BLaER1 (cell line): ENCODE measurements at regions not wholly inside any gene's neighbourhood (a gene's known extent, or its start where the extent isn't known, plus 50 kb on each side); places are given as distances from the start of the nearest gene placed in this dataset.

Source experiments
- H3K27ac ChIP-seq: shearing (Covaris generic); formaldehyde crosslinking; 2 replicates; pipeline ENCODE4 v1.8.1; 2022
- H3K27me3 ChIP-seq: shearing (Covaris generic); formaldehyde crosslinking; 2 replicates; pipeline ENCODE4 v1.8.1; 2022
- H3K36me3 ChIP-seq: shearing (Covaris generic); formaldehyde crosslinking; 2 replicates; pipeline ENCODE4 v1.8.1; 2022
- H3K4me1 ChIP-seq: shearing (Covaris generic); formaldehyde crosslinking; 2 replicates; pipeline ENCODE4 v1.8.1; 2022
- H3K4me2 ChIP-seq: shearing (Covaris generic); formaldehyde crosslinking; 2 replicates; pipeline ENCODE4 v1.8.1; 2022
- H3K4me3 ChIP-seq: shearing (Covaris generic); formaldehyde crosslinking; 2 replicates; pipeline ENCODE4 v1.8.1; 2022
- H3K9ac ChIP-seq: shearing (Covaris generic); formaldehyde crosslinking; 2 replicates; pipeline ENCODE4 v1.8.1; 2022
- H3K9me3 ChIP-seq: shearing (Covaris generic); formaldehyde crosslinking; 2 replicates; pipeline ENCODE4 v1.8.1; 2022
- H4K20me1 ChIP-seq: shearing (Covaris generic); formaldehyde crosslinking; 2 replicates; pipeline ENCODE4 v1.8.1; 2022
- Cebpa-rat ChIP-seq: shearing (Covaris generic); IDR thresholded peaks from 2 replicates; pipeline ENCODE4 v1.8.1; 2022

DNA sequence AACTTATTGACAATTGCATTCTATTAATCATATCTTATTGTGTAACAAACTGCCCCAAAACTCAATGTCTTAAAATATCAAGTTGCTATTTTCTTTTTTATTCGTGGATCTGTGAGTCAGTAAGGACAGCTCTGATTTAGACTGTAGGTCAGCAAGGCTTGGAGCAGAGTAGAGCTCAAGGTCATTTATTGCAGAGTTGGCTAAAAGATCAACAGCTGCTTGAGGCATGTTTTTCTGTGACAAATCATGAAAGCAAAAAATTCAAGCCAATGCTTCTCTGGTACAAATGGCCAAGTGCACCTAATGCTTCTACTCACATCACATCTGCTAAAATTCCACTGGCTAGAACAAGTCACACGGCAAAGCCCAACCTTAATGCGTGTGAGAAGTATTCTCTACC is 497.7 kb upstream of the LRATD1 start:
- TF ChIP-seq Cebpa-rat: no peak
- H3K36me3 ChIP-seq: no peaks in the 10 kb centered on the region

DNA sequence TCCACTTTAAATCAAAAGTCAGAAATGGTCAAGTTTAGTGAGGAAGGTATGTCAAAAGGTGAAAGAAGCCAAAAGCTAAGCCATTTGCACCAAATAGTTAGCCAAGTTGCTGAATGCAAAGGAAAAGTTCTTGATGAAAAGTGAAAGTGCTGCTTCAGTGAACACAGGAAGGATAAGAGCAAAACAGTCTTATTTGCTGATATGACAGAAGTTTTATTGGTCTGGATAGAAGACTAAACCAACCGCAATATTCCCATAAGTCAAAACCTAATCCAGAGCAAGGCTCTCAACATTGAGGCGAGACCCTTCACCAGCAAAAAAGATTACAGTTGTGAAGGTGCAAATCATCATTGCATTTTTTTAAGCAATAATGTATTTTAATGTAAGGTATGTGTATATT is 496.5 kb upstream of the LRATD1 start:
- Histone ChIP-seq H3K9me3 (no peaks in the 10 kb centered on the region), H4K20me1 (no peaks in the 10 kb centered on the region), H3K4me1 (peaks cover 15% of the 10 kb centered on the region), H3K36me3 (no peaks in the 10 kb centered on the region), H3K4me3 (no peak overlapping the region), H3K4me2 (peak overlapping the region; percentile 29; the same call in 1 of the 2 replicates), H3K27ac (no peak overlapping the region), H3K27me3 (no peaks in the 10 kb centered on the region), H3K9ac (no peak overlapping the region)
- no peak for TF ChIP-seq Cebpa-rat

More for the DNA sequence above, 497.7 kb upstream of the LRATD1 start:
- H3K4me1 ChIP-seq: peaks cover 15% of the 10 kb centered on the region
- H3K9ac ChIP-seq: no peak overlapping the region
- no peaks in the 10 kb centered on the region for H3K9me3 ChIP-seq
- H3K27me3 ChIP-seq: no peaks in the 10 kb centered on the region
- H4K20me1 ChIP-seq: no peaks in the 10 kb centered on the region
- H3K27ac ChIP-seq: no peak overlapping the region
- no peak overlapping the region for H3K4me3 ChIP-seq
- no peak overlapping the region for H3K4me2 ChIP-seq

DNA sequence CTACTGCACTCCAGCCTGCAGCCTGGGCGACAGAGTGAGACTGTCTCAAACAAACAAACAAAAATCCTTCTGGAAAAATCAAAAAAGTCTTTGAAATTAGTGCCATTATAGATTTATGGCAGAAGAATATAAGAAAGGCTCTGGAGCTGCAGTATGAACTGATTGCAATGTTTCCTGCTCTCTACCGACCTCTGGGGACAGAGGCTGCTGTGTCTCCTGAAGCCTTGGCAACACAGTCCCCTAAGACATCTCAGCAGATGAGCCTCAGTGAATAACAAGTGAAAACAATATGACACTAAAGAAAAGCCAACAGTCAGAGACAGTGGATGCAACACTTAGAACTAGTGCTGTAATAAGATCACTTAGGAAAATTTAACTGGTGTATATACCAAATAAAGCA is 494.9 kb upstream of the LRATD1 start:
- no peak overlapping the region for H3K27ac ChIP-seq
- H3K9ac ChIP-seq: no peak overlapping the region
- no peaks in the 10 kb centered on the region for H4K20me1 ChIP-seq
- H3K4me2 ChIP-seq: no peak overlapping the region
- no peaks in the 10 kb centered on the region for H3K9me3 ChIP-seq
- H3K4me1 ChIP-seq: peaks cover 15% of the 10 kb centered on the region
- H3K27me3 ChIP-seq: no peaks in the 10 kb centered on the region
- H3K4me3 ChIP-seq: no peak overlapping the region
- no peaks in the 10 kb centered on the region for H3K36me3 ChIP-seq
- TF ChIP-seq Cebpa-rat: no peak

DNA sequence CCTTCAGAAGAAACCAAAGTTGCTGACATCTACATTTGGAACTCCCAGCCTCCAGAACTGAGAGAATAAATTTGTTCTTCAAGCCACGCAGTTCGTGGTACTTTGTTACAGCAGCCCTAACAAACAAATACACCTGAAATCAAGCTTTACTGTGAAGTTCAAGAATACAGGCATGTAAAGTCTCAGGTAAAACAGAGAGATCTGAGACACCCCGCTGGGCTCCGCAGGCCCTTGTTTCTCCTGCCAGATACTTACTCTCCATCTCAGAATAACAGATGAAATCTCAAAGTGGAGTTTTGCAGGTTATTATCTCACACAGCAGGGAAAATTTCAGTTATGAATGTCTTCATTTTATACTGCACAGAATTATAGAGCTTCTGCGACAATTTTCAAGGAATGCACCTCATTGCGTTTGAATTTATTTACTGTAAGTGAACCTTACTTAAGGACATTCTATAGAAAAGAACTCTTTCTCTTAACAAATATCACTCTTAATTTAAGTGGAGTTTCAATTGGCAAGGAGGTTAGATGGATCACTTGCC is 492.4 kb upstream of the LRATD1 start:
- no peaks in the 10 kb centered on the region for H3K27me3 ChIP-seq
- no peak overlapping the region for H3K9ac ChIP-seq
- no peak overlapping the region for H3K4me2 ChIP-seq
- TF ChIP-seq Cebpa-rat: no peak
- H3K27ac ChIP-seq: no peak overlapping the region
- H3K9me3 ChIP-seq: no peaks in the 10 kb centered on the region
- no peak overlapping the region for H3K4me3 ChIP-seq
- no peaks in the 10 kb centered on the region for H4K20me1 ChIP-seq
- H3K4me1 ChIP-seq: peaks cover 29% of the 10 kb centered on the region
- H3K36me3 ChIP-seq: no peaks in the 10 kb centered on the region

DNA sequence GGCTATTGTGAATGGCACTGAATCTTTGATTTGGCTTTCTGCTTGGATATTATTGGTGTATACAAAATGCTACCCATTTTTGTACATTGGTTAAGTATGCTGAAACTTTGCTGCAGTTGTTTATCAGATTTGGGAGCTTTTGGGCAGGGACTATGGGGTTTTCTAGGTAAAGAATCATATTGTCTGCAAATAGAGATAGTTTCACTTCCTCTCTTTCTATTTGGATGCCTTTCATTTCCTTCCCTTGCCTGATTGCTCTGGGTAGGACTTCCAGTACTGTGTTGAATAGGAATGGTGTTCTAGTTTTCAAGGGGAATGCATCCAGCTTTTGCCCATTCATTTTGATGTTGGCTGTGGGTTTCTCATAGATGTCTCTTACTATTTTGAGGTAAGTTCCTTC is 489.1 kb upstream of the LRATD1 start:
- Histone ChIP-seq H3K9me3 (no peaks in the 10 kb centered on the region), H3K36me3 (no peaks in the 10 kb centered on the region), H3K4me2 (peak overlapping the region; percentile 25), H3K4me3 (no peak overlapping the region), H4K20me1 (no peaks in the 10 kb centered on the region), H3K27me3 (no peaks in the 10 kb centered on the region), H3K9ac (no peak overlapping the region), H3K27ac (no peak overlapping the region), H3K4me1 (peaks cover 14% of the 10 kb centered on the region)
- no peak for TF ChIP-seq Cebpa-rat

DNA sequence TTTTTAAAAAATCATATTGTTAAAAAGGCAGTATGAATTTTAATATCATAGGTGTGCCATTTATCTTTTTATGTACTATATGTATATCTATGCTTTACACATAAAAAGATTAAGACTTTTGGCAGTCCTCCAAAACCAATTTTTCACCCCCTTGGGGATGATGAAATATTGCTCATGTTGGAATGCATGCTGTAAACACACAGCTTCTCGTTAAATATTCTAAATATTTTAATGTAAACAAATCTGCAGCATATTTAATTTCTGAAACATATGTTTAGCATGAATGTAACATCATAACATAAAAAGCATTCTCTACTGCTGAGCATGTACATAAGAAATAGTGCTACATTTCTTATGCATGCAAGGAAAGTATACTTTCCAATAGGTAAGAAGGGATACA is 484.3 kb upstream of the LRATD1 start:
- Histone ChIP-seq H4K20me1 (no peaks in the 10 kb centered on the region), H3K9me3 (no peaks in the 10 kb centered on the region), H3K9ac (no peak overlapping the region), H3K4me2 (no peak overlapping the region), H3K27ac (no peak overlapping the region), H3K36me3 (no peaks in the 10 kb centered on the region), H3K4me3 (no peak overlapping the region), H3K4me1 (peaks cover 10% of the 10 kb centered on the region), H3K27me3 (no peaks in the 10 kb centered on the region)
- TF ChIP-seq Cebpa-rat: no peak

DNA sequence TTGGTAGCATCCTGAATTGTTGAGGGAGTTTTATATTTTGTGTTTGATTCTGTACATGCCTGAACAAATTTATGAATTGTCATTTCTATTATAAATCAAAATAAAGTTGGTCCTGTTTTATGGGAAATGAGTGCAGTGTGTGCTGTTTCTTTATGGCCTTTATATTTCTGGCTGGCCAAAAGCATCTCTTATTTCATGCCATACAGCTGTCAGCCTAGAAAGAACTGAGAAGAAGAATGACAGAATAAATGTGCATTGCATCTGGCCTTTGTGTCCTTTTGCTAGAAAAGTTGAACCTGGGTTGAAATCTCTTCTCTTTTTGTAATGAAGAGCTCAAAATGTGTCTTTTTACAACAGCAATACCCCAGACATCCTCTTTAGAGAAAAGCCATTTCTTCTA is 474.7 kb upstream of the LRATD1 start:
- Histone ChIP-seq H4K20me1 (no peaks in the 10 kb centered on the region), H3K27me3 (no peaks in the 10 kb centered on the region), H3K9ac (no peak overlapping the region), H3K4me3 (no peak overlapping the region), H3K4me1 (no peaks in the 10 kb centered on the region), H3K4me2 (no peak overlapping the region), H3K27ac (no peak overlapping the region), H3K36me3 (no peaks in the 10 kb centered on the region), H3K9me3 (no peaks in the 10 kb centered on the region)
- TF ChIP-seq Cebpa-rat: no peak

DNA sequence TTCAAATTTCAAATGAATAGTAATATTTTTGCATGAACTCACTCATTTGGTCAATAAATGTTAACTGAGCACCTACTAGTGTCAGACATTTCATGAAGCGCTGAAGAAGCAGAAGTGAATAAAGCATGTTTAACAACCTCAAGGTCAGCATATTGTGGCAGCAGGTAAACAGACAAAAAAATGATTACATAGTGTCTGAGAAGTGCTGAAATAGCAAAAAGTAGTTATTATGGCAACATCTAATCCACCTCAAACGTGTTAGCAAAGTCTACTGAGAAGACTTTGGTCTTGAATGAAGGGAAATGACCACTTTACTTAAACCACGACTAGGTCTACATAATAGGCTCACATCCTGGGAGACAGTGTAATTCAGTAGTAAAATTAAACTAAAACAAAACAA is 452.2 kb upstream of the LRATD1 start:
- no peaks in the 10 kb centered on the region for H3K36me3 ChIP-seq
- no peaks in the 10 kb centered on the region for H3K27me3 ChIP-seq
- no peak overlapping the region for H3K27ac ChIP-seq
- no peak overlapping the region for H3K4me3 ChIP-seq
- no peak for TF ChIP-seq Cebpa-rat
- no peaks in the 10 kb centered on the region for H3K4me1 ChIP-seq
- H3K4me2 ChIP-seq: no peak overlapping the region
- H3K9me3 ChIP-seq: peaks cover 17% of the 10 kb centered on the region
- H3K9ac ChIP-seq: no peak overlapping the region
- H4K20me1 ChIP-seq: no peaks in the 10 kb centered on the region

DNA sequence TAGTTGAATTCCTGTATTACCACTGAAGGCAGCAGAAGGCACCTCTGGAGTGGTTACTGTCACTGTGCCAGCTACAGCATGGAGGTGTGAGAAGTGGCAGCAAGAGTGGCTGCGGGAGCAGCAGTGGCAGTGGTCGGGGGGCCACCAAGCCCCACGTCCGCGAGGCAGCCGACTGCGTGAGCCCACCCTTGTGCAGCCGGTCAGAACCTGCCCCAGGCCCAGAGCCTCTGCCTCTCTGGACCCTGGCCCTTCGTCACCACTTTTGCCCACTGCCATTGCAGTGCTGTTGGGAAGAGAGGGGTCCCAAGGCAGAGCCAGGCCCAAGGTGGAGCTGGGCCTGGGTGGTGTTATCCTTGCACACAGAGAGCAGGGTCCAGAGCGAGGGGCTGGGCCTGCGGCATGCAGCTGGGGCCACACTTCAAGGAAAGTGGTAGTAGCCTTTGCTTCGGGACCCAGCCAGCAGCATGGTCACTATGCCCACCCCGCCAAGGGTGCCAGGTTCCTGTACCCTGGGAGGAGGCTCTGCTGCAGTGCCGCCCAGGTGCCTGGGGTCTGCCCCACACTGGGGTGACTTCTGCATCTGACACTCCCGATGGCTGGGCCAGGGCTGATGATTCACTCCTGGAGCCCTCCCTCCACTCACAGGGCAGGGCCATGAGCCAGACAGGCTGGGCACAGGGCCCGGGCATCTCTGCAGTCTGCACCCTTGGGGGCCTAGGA is 450.1 kb upstream of the LRATD1 start:
- Histone ChIP-seq H3K4me1 (no peaks in the 10 kb centered on the region), H3K36me3 (no peaks in the 10 kb centered on the region), H3K27me3 (no peaks in the 10 kb centered on the region), H3K27ac (no peak overlapping the region), H3K9me3 (peaks cover 17% of the 10 kb centered on the region), H3K4me2 (no peak overlapping the region), H3K4me3 (no peak overlapping the region), H4K20me1 (no peaks in the 10 kb centered on the region), H3K9ac (no peak overlapping the region)
- TF ChIP-seq Cebpa-rat: no peak

DNA sequence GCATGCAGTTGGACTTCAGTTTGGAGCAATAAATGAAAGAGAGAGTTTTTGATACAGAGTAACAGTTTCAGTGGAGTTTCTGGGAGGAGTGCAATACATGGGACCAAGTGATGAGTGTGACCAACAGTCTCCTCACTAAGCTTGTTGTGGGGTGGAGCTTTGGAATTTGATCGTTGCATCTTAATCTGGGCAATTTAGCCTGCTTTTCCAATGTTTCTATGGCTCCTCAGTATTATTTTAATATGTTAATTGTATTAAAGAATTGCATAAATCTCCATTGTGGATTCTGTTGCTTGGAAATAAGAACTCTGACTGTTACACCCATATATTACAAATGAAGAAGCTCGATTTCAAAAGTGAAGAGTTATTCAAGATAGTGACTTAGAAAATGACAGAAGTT is 446.6 kb upstream of the LRATD1 start:
- Histone ChIP-seq H3K27ac (no peak overlapping the region), H3K27me3 (no peaks in the 10 kb centered on the region), H4K20me1 (no peaks in the 10 kb centered on the region), H3K9ac (no peak overlapping the region), H3K36me3 (no peaks in the 10 kb centered on the region), H3K4me2 (no peak overlapping the region), H3K4me1 (no peaks in the 10 kb centered on the region), H3K9me3 (peaks cover 17% of the 10 kb centered on the region), H3K4me3 (no peak overlapping the region)
- no peak for TF ChIP-seq Cebpa-rat
